Activated CD4-positive, alpha-beta memory T cell treated with anti-CD3 and anti-CD28 coated beads, Interleukin-2, amount 10 ng/mL, durations not matched to agents 7 days and 5 days (primary cell): ENCODE measurements at regions not wholly inside any gene's neighbourhood (a gene's known extent, or its start where the extent isn't known, plus 50 kb on each side); places are given as distances from the start of the nearest gene placed in this dataset.

Source experiments
- CTCF ChIA-PET: fragments of 350-600 bp; sonication (Branson Sonifier 250); formaldehyde crosslinking; loops from one replicate; lab custom pipeline; 2021; ENCODE audit warnings: antibody characterized with exemption, inconsistent platforms; lab: Charles Lee
- POLR2A ChIA-PET: fragments of 350-600 bp; sonication (Branson Sonifier 250); formaldehyde crosslinking; loops from one replicate; lab custom pipeline; 2021; ENCODE audit warnings: antibody characterized with exemption; lab: Charles Lee
- DNase-seq: peaks from one replicate; pipeline ENCODE4 v3.0.0-alpha.2; 2020
- H3K27ac Mint-ChIP-seq: one replicate; pipeline ENCODE4 v1.8.0; 2021; ENCODE audit warnings: mild to moderate bottlenecking, mixed read lengths
- H3K27me3 Mint-ChIP-seq: one replicate; pipeline ENCODE4 v1.8.0; 2021; ENCODE audit warnings: mixed read lengths
- H3K36me3 Mint-ChIP-seq: one replicate; pipeline ENCODE4 v1.8.0; 2021; ENCODE audit warnings: low read depth, mixed read lengths
- H3K4me1 Mint-ChIP-seq: one replicate; pipeline ENCODE4 v1.8.0; 2021; ENCODE audit warnings: mixed read lengths
- H3K4me3 Mint-ChIP-seq: one replicate; pipeline ENCODE4 v1.8.0; 2021; ENCODE audit warnings: mild to moderate bottlenecking, mixed read lengths
- H3K9me3 Mint-ChIP-seq: one replicate; pipeline ENCODE4 v1.8.0; 2021; ENCODE audit warnings: mixed read lengths

DNA sequence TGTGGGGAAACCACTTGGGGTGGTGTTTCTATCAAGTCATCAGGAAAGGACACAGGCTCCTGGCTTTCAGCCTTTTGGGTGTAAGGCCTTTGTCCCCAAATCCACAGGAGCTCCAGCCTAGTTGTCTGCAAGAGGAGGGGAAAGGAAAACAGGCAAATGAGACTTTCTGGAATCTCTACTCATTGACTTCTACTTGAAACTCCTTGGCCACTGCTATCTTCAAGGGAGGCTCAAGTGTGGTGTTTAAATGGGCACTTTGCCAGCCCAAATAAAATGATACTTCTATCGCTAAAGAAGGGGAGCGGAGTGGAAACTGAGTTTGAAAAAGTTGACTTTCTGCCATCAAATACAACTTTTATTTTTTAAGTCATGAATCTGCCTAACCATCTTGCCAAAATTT lies 445.9 kb upstream of the RGS6 start:
- Mint-ChIP-seq H3K36me3 (peaks cover 24% of the 10 kb centered on the region), H3K27me3 (no peaks in the 10 kb centered on the region), H3K4me1 (peaks cover 11% of the 10 kb centered on the region), H3K27ac (no peak overlapping the region), H3K9me3 (no peaks in the 10 kb centered on the region), H3K4me3 (no peak overlapping the region)
- CTCF ChIA-PET = interaction anchor here (0.8 kb wide), 1 partner anchor 10 kb away, joined by 3 read pairs; no protein-coding TSS in a partner anchor
- POLR2A ChIA-PET = no interaction called here
- no peak for DNase-seq

DNA sequence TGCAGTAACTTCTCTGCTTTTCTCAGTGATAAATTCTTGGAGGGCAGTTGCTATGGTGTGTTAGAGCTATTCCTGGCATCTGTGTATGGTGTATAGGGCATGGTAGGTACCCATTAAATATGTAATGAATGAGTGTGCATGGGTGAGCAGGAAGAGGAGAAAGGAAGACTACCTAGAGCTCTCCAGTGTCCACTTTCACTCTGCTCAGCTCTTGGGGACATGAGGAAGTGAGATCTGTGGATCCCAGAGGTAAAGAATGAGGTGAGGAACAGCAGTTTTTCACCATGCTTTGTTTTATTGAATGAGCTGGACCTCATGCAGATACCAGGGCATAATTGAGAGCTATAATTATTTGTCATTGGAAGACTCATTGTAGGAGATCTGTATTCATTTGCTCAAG lies 444.8 kb upstream of the RGS6 start:
- H3K36me3 Mint-ChIP-seq = peaks cover 29% of the 10 kb centered on the region
- ChIA-PET CTCF (no interaction called here), POLR2A (no interaction called here)
- H3K27me3 Mint-ChIP-seq = no peaks in the 10 kb centered on the region
- no peak overlapping the region for H3K4me3 Mint-ChIP-seq
- H3K27ac Mint-ChIP-seq = no peak overlapping the region
- H3K4me1 Mint-ChIP-seq = peaks cover 11% of the 10 kb centered on the region
- H3K9me3 Mint-ChIP-seq = no peaks in the 10 kb centered on the region
- no peak for DNase-seq

DNA sequence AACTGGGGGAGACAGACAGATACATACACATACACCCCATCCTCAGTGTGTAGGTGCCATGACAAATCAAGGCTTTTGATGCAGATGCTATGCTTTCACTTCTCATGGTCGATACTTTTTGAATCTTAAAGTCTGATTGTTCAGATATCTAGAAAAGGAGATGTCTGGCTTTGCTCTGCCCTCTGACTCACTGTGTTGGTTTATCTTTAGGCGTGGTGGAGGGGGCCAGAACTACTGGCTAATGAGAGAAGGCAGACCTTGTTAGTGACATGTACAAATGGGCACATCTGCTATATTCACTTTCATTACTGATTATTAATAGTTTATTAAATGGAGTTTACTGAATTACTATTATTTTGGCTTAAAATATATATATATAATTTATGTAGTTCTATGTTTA lies 444.3 kb upstream of the RGS6 start:
- H3K27me3 Mint-ChIP-seq = no peaks in the 10 kb centered on the region
- H3K9me3 Mint-ChIP-seq = no peaks in the 10 kb centered on the region
- no peak overlapping the region for H3K4me3 Mint-ChIP-seq
- H3K36me3 Mint-ChIP-seq = peaks cover 29% of the 10 kb centered on the region
- H3K27ac Mint-ChIP-seq = no peak overlapping the region
- no peak for DNase-seq
- POLR2A ChIA-PET = no interaction called here
- CTCF ChIA-PET = no interaction called here
- H3K4me1 Mint-ChIP-seq = peaks cover 11% of the 10 kb centered on the region

DNA sequence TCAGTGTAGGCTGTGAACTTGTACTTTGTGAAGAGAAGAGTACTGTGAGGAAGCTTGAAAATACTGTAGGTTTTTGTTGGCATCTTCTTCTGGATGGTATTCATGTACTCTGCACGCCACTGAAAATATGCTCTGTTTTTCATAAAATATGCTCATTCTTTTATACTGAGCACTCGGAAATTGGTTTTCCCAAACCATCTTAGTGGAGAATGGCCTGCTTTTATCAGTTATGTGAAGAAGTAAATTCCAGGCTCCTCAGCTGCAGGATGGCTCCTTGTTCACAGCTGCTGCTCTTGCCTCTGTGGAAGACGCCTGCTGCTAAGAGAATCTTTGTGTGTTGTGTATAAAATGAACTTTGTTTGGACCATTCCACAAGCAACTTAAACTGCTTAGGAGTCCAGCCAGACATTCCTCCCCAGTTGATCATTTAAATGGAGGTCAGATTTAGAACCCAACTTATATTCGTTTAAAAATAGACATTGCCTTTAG lies 443.5 kb upstream of the RGS6 start:
- POLR2A ChIA-PET = no interaction called here

DNA sequence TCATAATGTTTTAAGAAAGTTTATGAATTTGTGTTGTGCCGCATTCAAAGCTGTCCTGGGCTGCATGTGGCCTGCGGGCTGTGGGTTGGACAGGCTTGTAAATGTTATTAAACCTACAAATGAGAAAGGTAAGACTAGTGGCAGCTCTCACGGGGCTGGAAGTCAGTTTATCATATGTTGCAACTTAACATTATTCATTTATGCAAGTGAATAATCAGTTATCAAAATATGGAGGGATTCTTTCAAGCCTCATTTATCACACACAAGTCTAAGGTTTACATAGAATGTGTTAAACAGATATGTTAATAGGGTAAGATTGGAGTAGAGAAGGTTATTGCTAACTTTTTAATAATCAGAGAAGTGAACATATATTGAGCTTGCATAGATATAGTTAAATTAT lies 442.5 kb upstream of the RGS6 start:
- H3K9me3 Mint-ChIP-seq = no peaks in the 10 kb centered on the region
- peaks cover 21% of the 10 kb centered on the region for H3K36me3 Mint-ChIP-seq
- no peaks in the 10 kb centered on the region for H3K27me3 Mint-ChIP-seq
- H3K27ac Mint-ChIP-seq = no peak overlapping the region
- no peak overlapping the region for H3K4me3 Mint-ChIP-seq
- ChIA-PET CTCF (no interaction called here), POLR2A (no interaction called here)
- no peak for DNase-seq
- H3K4me1 Mint-ChIP-seq = peaks cover 11% of the 10 kb centered on the region

More for the DNA sequence above, 443.5 kb upstream of the RGS6 start:
- no peak for DNase-seq
- no peaks in the 10 kb centered on the region for H3K9me3 Mint-ChIP-seq
- H3K36me3 Mint-ChIP-seq = peaks cover 25% of the 10 kb centered on the region
- peaks cover 11% of the 10 kb centered on the region for H3K4me1 Mint-ChIP-seq
- no peak overlapping the region for H3K4me3 Mint-ChIP-seq
- H3K27me3 Mint-ChIP-seq = no peaks in the 10 kb centered on the region
- CTCF ChIA-PET = no interaction called here
- no peak overlapping the region for H3K27ac Mint-ChIP-seq

DNA sequence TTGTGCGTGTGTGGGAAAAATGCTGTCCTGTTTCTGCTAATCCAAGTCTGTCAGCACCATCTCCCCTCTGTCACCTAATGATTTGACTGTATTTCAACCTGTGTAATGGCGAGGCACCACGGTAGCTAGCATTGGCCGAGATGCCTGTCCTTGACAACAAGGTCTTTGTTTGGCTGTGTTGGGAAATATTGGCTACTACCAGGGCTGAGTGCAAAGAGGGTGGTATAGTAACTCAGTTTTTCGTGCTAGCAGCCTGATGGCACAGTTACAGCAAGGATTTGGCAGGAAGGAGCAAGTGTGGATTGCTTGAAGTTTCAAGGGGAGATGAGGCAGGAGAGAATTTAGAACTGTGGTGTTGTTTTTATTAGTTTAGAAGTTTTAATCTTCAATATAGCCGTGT lies 440.3 kb upstream of the RGS6 start:
- Mint-ChIP-seq H3K36me3 (peaks cover 27% of the 10 kb centered on the region), H3K9me3 (peaks cover 2% of the 10 kb centered on the region), H3K27ac (no peak overlapping the region), H3K4me3 (no peak overlapping the region), H3K27me3 (no peaks in the 10 kb centered on the region), H3K4me1 (peaks cover 13% of the 10 kb centered on the region)
- POLR2A ChIA-PET = no interaction called here
- no peak for DNase-seq
- CTCF ChIA-PET = interaction anchor here (0.6 kb wide), 1 partner anchor 15 kb away, joined by 3 read pairs; no protein-coding TSS in a partner anchor

DNA sequence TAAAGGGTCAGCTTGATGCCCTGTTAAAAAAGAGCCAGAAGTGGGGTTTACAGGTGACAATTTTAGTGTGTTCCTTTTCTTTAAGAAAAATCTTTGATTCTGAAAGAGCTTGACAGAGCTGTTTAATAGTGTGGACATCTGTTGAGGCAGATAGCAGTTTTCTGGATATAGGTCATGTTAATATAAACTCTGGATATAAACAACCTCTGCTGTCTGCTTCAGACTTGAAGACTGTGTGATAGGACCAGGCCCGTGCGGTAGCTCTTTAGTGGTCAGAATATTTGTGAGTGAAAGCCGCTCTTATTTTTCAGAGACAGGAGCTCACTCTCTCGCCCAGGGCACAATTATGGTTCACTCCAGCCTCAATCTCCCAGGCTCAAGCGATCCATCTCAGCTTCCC lies 439.9 kb upstream of the RGS6 start:
- DNase-seq = no peak
- Mint-ChIP-seq H3K27me3 (no peaks in the 10 kb centered on the region), H3K27ac (no peak overlapping the region), H3K4me3 (no peak overlapping the region), H3K36me3 (peaks cover 23% of the 10 kb centered on the region), H3K4me1 (peaks cover 12% of the 10 kb centered on the region), H3K9me3 (peaks cover 2% of the 10 kb centered on the region)
- CTCF ChIA-PET = interaction anchor here (0.6 kb wide), 1 partner anchor 15 kb away, joined by 3 read pairs; no protein-coding TSS in a partner anchor
- POLR2A ChIA-PET = no interaction called here

DNA sequence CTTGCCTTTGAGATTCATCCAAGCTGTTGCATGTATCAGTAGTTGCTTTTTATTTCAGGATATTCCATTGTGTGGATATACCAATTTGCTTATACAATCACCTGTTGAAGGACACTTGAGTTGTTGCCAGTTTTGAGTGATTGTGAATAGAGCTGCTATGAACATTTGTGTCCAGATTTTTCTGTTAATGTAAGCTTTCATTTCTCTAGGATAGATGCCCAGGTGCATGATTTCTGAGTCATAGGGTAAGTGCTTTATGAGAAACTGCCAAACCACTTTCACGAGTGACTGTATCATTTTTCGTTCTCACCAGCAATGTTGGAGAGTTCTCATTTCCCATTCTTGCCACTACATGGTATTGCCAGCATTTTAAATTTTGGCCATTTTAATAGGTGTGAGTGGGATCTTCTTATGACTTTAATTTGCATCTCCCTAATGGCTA lies 434.6 kb upstream of the RGS6 start:
- no peak for DNase-seq
- Mint-ChIP-seq H3K4me1 (peaks cover 17% of the 10 kb centered on the region), H3K36me3 (peaks cover 18% of the 10 kb centered on the region), H3K4me3 (no peak overlapping the region), H3K27ac (no peak overlapping the region), H3K27me3 (no peaks in the 10 kb centered on the region), H3K9me3 (peaks cover 2% of the 10 kb centered on the region)
- POLR2A ChIA-PET = interaction anchor here (1.5 kb wide), 1 partner anchor 58 kb away, joined by 3 read pairs; no protein-coding TSS in a partner anchor
- CTCF ChIA-PET = interaction anchor here (0.9 to 1.0 kb wide), 2 partner anchors 16 to 29 kb away, joined by 3 read pairs; no protein-coding TSS in a partner anchor

DNA sequence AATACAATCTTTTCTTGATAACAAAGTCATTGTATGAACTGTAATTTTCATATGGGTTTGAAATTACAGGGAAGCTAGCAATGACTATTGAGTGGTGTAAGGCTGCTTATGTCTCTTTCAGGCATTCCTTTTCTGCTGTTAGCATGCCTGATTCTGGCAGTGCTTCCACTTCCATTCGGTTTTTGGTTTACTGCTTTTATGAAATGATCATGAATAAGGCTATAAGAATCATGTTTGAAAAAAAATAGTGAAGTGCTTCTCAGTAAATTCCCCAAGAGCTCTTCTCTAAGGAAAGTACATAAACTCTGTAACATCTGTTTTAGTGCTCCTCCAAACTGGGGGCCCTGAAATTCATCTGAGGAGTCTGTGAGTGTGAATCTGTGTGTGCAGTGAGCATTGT lies 434.0 kb upstream of the RGS6 start:
- Mint-ChIP-seq H3K27ac (no peak overlapping the region), H3K4me1 (peaks cover 17% of the 10 kb centered on the region), H3K4me3 (no peak overlapping the region), H3K9me3 (peaks cover 2% of the 10 kb centered on the region), H3K27me3 (no peaks in the 10 kb centered on the region), H3K36me3 (peaks cover 18% of the 10 kb centered on the region)
- ChIA-PET POLR2A (interaction anchor here (1.5 kb wide), 1 partner anchor 57 kb away, joined by 3 read pairs; no protein-coding TSS in a partner anchor), CTCF (interaction anchor here (0.9 to 1.0 kb wide), 2 partner anchors 16 to 28 kb away, joined by 3 read pairs; no protein-coding TSS in a partner anchor)
- no peak for DNase-seq

DNA sequence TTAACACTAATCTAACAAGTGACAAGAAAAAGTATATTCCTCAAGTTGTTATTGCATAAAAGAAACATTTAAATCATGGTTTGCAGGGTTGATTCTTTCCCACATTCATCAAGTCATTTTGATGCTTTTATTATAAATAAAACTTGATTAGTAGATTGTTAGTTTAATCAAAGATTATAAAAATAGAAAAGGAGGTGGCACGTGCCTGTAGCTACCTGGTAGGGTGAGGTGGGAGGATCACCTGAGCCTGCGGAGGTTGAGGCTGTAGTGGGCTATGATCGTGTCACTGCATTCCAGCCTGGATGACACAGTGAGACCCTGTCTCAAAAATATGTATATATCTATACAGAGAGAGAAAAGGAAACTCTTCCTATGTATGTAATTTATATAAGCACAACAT lies 433.2 kb upstream of the RGS6 start:
- CTCF ChIA-PET = no interaction called here
- H3K36me3 Mint-ChIP-seq = peaks cover 18% of the 10 kb centered on the region
- no peak for DNase-seq

DNA sequence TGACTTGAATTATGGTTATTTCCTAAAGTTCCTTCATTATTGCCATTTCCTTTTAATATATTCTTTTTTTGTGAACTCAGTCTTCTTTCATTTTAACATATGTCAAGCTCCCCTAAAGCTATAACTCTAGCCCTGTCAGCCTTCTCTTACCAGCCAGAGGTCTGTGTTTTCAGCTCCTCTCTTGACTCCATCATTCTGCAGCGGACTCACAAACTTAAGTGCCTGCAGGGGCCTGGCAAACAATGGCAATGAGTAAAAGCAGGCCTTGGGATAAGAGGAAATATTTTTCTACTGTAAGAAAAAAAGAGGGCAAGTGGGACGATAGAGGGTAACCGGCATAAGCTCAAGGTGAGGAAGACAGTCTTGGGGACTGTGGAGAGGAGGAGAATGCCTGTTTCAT lies 424.5 kb upstream of the RGS6 start:
- H3K27me3 Mint-ChIP-seq = no peaks in the 10 kb centered on the region
- no peak overlapping the region for H3K4me3 Mint-ChIP-seq
- H3K4me1 Mint-ChIP-seq = peaks cover 7% of the 10 kb centered on the region
- POLR2A ChIA-PET = no interaction called here
- H3K27ac Mint-ChIP-seq = no peak overlapping the region
- DNase-seq = no peak
- H3K9me3 Mint-ChIP-seq = no peaks in the 10 kb centered on the region
- CTCF ChIA-PET = no interaction called here
- H3K36me3 Mint-ChIP-seq = peaks cover 13% of the 10 kb centered on the region

More for the DNA sequence above, 433.2 kb upstream of the RGS6 start:
- Mint-ChIP-seq H3K27ac (no peak overlapping the region), H3K4me3 (no peak overlapping the region), H3K4me1 (peaks cover 17% of the 10 kb centered on the region), H3K27me3 (no peaks in the 10 kb centered on the region), H3K9me3 (peaks cover 2% of the 10 kb centered on the region)
- POLR2A ChIA-PET = no interaction called here

DNA sequence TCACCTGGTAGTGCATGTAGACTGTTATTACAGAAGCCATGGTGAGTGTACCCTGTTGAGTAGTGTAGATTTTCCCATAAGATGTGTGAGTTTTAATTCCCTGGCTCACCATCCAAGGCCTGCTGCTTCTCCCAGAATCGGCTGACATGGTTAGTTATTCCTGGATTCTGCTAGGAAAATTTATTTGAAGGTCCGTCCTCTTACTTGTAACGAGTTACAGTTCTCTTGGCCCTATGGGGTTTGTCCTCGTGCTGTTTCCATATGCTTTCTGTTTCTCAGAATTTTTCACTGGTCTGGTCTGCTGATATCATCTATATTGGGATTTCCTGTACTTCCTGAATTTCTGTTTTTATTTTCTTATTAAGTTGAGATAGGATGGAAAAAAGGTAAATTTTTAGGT lies 423.3 kb upstream of the RGS6 start:
- Mint-ChIP-seq H3K27me3 (no peaks in the 10 kb centered on the region), H3K9me3 (no peaks in the 10 kb centered on the region), H3K36me3 (peaks cover 22% of the 10 kb centered on the region), H3K4me1 (peaks cover 7% of the 10 kb centered on the region), H3K27ac (no peak overlapping the region), H3K4me3 (no peak overlapping the region)
- DNase-seq = no peak
- ChIA-PET POLR2A (no interaction called here), CTCF (no interaction called here)

DNA sequence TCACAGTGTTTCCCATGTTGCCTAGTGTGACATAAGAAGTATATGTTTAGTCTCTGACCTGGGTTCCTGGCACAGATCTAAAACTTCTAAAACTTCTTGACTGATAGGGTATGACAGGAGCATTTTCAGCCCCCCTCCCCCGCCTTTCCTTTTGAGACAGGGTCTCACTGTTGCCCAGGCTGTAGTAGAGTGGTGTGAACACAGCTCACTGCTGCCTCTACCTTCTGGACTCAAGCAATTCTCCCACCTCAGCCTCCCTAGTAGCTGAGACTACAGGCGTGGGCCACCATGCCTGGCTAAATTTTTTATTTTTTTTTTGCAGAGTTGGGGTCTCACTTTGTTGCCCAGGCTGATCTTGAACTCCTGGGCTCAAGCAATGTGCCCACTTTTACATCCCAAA lies 421.1 kb upstream of the RGS6 start:
- H3K27me3 Mint-ChIP-seq = no peaks in the 10 kb centered on the region
- H3K4me3 Mint-ChIP-seq = no peak overlapping the region
- no peak overlapping the region for H3K27ac Mint-ChIP-seq
- ChIA-PET POLR2A (no interaction called here), CTCF (no interaction called here)
- H3K36me3 Mint-ChIP-seq = peaks cover 33% of the 10 kb centered on the region
- H3K9me3 Mint-ChIP-seq = no peaks in the 10 kb centered on the region
- no peak for DNase-seq
- H3K4me1 Mint-ChIP-seq = peaks cover 7% of the 10 kb centered on the region
